ENCODE measurements at regions not wholly inside any gene's neighbourhood (a gene's known extent, or its start where the extent isn't known, plus 50 kb on each side); places are given as distances from the start of the nearest gene placed in this dataset.

DNA sequence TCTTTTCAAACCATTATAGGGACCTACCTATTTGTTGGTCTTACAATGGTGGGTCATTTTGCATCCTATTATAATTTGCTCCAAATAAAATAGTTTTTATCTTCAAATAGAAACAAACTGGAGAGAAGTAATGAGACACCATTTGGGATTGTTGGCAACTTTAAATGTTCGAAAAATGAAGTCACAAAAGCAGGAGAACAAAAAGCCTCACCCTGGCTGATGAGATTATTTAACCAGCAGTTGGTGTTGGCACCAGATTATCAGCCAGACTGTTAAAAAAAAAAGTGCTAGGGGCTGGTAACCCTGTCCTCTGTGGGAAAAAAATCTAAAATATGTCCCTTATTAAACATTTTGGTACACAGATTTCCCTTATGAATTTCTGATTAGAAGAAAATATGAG lies 100.3 kb downstream of the DCK start:
- TF ChIP-seq, protein P1, sequence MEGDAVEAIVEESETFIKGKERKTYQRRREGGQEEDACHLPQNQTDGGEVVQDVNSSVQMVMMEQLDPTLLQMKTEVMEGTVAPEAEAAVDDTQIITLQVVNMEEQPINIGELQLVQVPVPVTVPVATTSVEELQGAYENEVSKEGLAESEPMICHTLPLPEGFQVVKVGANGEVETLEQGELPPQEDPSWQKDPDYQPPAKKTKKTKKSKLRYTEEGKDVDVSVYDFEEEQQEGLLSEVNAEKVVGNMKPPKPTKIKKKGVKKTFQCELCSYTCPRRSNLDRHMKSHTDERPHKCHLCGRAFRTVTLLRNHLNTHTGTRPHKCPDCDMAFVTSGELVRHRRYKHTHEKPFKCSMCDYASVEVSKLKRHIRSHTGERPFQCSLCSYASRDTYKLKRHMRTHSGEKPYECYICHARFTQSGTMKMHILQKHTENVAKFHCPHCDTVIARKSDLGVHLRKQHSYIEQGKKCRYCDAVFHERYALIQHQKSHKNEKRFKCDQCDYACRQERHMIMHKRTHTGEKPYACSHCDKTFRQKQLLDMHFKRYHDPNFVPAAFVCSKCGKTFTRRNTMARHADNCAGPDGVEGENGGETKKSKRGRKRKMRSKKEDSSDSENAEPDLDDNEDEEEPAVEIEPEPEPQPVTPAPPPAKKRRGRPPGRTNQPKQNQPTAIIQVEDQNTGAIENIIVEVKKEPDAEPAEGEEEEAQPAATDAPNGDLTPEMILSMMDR (conservative IDR thresholded peaks at IDR 0.05; ENCODE audit: low read length): no peak
- no peak for TF ChIP-seq EZH2phosphoT487 (IDR thresholded peaks at IDR 0.05; ENCODE audit: borderline replicate concordance, low read depth, low read length)
